ENCODE measurements at regions not wholly inside any gene's neighbourhood (a gene's known extent, or its start where the extent isn't known, plus 50 kb on each side); places are given as distances from the start of the nearest gene placed in this dataset.

DNA sequence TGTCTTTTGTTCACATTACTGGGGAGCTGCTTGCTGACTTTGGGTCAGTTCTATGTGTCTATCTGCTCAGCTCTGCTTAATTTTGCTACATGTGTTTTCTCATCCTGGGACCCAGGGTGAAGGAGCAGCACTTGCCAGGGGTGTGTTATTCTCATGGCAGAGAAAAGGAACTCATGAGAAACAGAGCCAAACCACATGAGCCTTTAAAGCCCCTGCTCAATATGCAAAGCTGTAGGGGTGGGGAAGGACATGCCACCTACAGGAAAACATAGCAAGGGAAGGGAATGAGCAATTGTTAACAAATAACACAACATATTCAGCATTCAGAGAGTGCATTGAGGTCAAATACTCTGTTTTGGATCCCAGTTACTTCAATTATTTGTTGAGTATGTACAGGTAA lies 290.9 kb downstream of the CDK5RAP2 start:
- Mint-ChIP-seq H3K4me1 (ENCODE audit: low read depth) (no peaks in the 10 kb centered on the region), H3K9me3 (no peaks in the 10 kb centered on the region), H3K4me3 (no peak overlapping the region), H3K27ac (no peak overlapping the region), H3K36me3 (ENCODE audit: insufficient read depth in 2 of 2) (no peaks in the 10 kb centered on the region), H3K27me3 (ENCODE audit: low read depth) (peaks cover 10% of the 10 kb centered on the region)
- ATAC-seq (replicated peaks in 1 of 2), result no peak
- no peak for DNase-seq

DNA sequence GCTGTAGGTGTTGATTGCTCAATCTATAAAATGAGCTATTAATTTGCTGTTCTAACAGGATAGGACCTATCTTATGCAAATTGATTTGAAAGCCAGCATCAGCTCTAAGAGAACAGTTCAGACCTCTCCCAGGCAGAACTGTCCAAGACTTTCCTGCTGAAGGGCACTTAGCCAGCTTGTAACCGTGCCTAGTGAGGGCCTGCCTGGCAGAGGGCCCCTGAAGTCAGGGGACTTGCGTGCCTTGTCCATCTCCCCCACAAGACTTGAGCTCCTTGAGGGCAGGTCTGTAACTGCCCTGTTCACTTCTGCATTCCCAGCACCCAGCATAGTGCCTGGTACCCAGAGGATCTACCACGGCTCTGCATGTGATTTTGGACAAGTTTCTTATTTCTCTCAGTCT lies 293.4 kb downstream of the CDK5RAP2 start:
- no peak for DNase-seq
- Mint-ChIP-seq H3K4me3 (no peak overlapping the region), H3K36me3 (ENCODE audit: insufficient read depth in 2 of 2) (no peaks in the 10 kb centered on the region), H3K4me1 (ENCODE audit: low read depth) (no peaks in the 10 kb centered on the region), H3K9me3 (no peaks in the 10 kb centered on the region), H3K27ac (no peak overlapping the region), H3K27me3 (ENCODE audit: low read depth) (peaks cover 17% of the 10 kb centered on the region)
- ATAC-seq (replicated peaks in 1 of 2), result no peak

DNA sequence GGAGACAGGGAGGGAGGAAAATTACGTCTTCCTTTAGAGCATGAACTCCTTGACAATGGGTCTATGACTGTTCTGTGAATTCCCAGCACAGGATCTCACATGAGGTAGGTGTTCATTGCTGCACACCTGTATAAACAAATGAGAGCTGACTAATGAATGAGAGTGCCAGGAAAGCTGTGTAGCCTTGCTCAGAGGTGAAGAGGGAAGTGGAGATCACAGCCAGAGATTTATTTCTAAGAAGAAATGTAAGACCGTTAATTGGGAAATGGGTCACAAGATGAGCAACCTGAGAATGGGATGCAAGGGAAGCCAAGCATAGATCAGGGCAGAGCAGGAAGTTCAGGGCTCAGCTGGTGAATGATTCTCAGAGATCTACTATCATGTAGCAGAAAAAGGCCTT lies 295.1 kb downstream of the CDK5RAP2 start:
- H3K4me3 Mint-ChIP-seq, result no peak overlapping the region
- H3K4me1 Mint-ChIP-seq (ENCODE audit: low read depth), result no peaks in the 10 kb centered on the region
- H3K27me3 Mint-ChIP-seq (ENCODE audit: low read depth), result peaks cover 17% of the 10 kb centered on the region
- no peak overlapping the region for H3K27ac Mint-ChIP-seq
- DNase-seq (no peak), ATAC-seq (replicated peaks in 1 of 2) (no peak)
- no peaks in the 10 kb centered on the region for H3K36me3 Mint-ChIP-seq (ENCODE audit: insufficient read depth in 2 of 2)
- H3K9me3 Mint-ChIP-seq, result no peaks in the 10 kb centered on the region

- no peak for ATAC-seq (replicated peaks in 1 of 2)
- peaks cover 24% of the 10 kb centered on the region for H3K27me3 Mint-ChIP-seq (ENCODE audit: low read depth)
- H3K9me3 Mint-ChIP-seq, result peaks cover 0 to 2% of the 10 kb centered on the region in 2 donors
- no peaks in the 10 kb centered on the region for H3K4me1 Mint-ChIP-seq (ENCODE audit: low read depth)
- H3K27ac Mint-ChIP-seq, result no peak overlapping the region
- H3K4me3 Mint-ChIP-seq, result no peak overlapping the region
- DNase-seq, result no peak
- H3K36me3 Mint-ChIP-seq (ENCODE audit: insufficient read depth in 2 of 2), result no peaks in the 10 kb centered on the region
Observed at GRCh38 chr9:120281665-120282064, 298.3 kb downstream of the CDK5RAP2 start.

DNA sequence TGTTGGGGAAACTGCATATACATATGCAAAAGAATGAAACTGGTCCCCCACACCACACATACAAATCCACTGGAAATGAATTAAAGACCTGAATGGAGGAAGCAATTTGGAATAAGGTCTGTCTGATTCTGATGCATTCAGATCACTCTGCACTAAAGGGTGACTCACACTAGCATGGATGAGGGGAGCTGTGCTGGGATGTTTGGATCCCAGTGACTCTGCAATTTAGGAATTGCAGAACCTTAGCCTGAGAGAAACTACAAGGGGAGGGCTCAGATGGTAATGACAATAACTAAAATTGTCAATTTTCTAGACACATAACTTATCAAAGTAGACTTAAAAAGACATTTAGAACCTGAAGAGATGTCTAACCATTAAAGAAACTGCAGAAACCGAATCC lies 312.0 kb downstream of the CDK5RAP2 start:
- Mint-ChIP-seq H3K36me3 (ENCODE audit: insufficient read depth in 2 of 2) (peaks cover 0 to under 1% of the 10 kb centered on the region in 2 donors), H3K27ac (no peak overlapping the region), H3K9me3 (peaks cover 2 to 7% of the 10 kb centered on the region in 2 donors), H3K4me3 (no peak overlapping the region), H3K27me3 (ENCODE audit: low read depth) (peaks cover 7% of the 10 kb centered on the region), H3K4me1 (ENCODE audit: low read depth) (no peaks in the 10 kb centered on the region)
- no peak for ATAC-seq (replicated peaks in 1 of 2)
- DNase-seq, result no peak

GRCh38 chr9:120265791-120266190 lies 314.2 kb downstream of the CDK5RAP2 start:
- Mint-ChIP-seq H3K4me3 (no peak overlapping the region), H3K9me3 (peaks cover 0 to 4% of the 10 kb centered on the region in 2 donors), H3K4me1 (ENCODE audit: low read depth) (no peaks in the 10 kb centered on the region), H3K27ac (no peak overlapping the region), H3K27me3 (ENCODE audit: low read depth) (peaks cover 7% of the 10 kb centered on the region), H3K36me3 (ENCODE audit: insufficient read depth in 2 of 2) (no peaks in the 10 kb centered on the region)
- DNase-seq (no peak), ATAC-seq (replicated peaks in 1 of 2) (no peak)

GRCh38 chr9:120264528-120264927 lies 315.4 kb downstream of the CDK5RAP2 start:
- no peak overlapping the region for H3K27ac Mint-ChIP-seq
- H3K4me1 Mint-ChIP-seq (ENCODE audit: low read depth), result no peaks in the 10 kb centered on the region
- peaks cover 7% of the 10 kb centered on the region for H3K27me3 Mint-ChIP-seq (ENCODE audit: low read depth)
- peaks cover 0 to 2% of the 10 kb centered on the region in 2 donors for H3K9me3 Mint-ChIP-seq
- H3K36me3 Mint-ChIP-seq (ENCODE audit: insufficient read depth in 2 of 2), result no peaks in the 10 kb centered on the region
- DNase-seq, result no peak
- H3K4me3 Mint-ChIP-seq, result no peak overlapping the region
- no peak for ATAC-seq (replicated peaks in 1 of 2)

- ATAC-seq (replicated peaks in 1 of 2), result no peak
Observed at GRCh38 chr9:120263836-120264235, 316.1 kb downstream of the CDK5RAP2 start.

DNA sequence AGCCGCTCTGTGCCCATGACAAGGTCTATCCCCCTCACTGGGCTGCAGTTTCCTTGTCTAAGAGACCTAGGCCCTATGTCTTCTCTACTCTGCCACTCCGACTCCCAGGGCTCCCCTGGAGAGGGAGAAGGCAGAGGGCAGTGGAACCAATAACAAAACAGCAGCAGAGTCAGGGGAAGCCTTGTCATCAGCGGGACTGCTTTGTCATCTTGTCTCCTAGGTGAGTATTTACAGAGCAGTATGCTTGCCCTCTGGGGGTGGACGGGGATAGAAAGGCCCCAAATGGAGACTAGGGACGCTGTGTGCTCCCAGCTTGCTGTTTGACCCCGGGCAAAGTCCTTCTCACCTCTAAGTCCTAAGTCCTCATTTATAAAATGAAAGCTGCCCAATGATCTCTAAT lies 318.5 kb downstream of the CDK5RAP2 start:
- no peak overlapping the region for H3K4me3 Mint-ChIP-seq
- peaks cover 7% of the 10 kb centered on the region for H3K27me3 Mint-ChIP-seq (ENCODE audit: low read depth)
- DNase-seq, result no peak
- H3K9me3 Mint-ChIP-seq, result peaks cover 0 to 2% of the 10 kb centered on the region in 2 donors
- H3K4me1 Mint-ChIP-seq (ENCODE audit: low read depth), result no peaks in the 10 kb centered on the region
- no peak for ATAC-seq (replicated peaks in 1 of 2)
- no peaks in the 10 kb centered on the region for H3K36me3 Mint-ChIP-seq (ENCODE audit: insufficient read depth in 2 of 2)
- no peak overlapping the region for H3K27ac Mint-ChIP-seq

More at GRCh38 chr9:120263836-120264235, 316.1 kb downstream of the CDK5RAP2 start:
- H3K4me3 Mint-ChIP-seq, result no peak overlapping the region
- H3K36me3 Mint-ChIP-seq (ENCODE audit: insufficient read depth in 2 of 2), result no peaks in the 10 kb centered on the region
- H3K27ac Mint-ChIP-seq, result no peak overlapping the region
- H3K27me3 Mint-ChIP-seq (ENCODE audit: low read depth), result peaks cover 7% of the 10 kb centered on the region
- no peaks in the 10 kb centered on the region for H3K4me1 Mint-ChIP-seq (ENCODE audit: low read depth)
- peaks cover 0 to 2% of the 10 kb centered on the region in 2 donors for H3K9me3 Mint-ChIP-seq
- DNase-seq, result no peak

- ATAC-seq (replicated peaks in 1 of 2), result no peak
- Mint-ChIP-seq H3K4me1 (ENCODE audit: low read depth) (no peaks in the 10 kb centered on the region), H3K36me3 (ENCODE audit: insufficient read depth in 2 of 2) (no peaks in the 10 kb centered on the region), H3K4me3 (no peak overlapping the region), H3K27me3 (ENCODE audit: low read depth) (peaks cover 1% of the 10 kb centered on the region), H3K9me3 (no peaks in the 10 kb centered on the region), H3K27ac (no peak overlapping the region)
- no peak for DNase-seq
Observed at GRCh38 chr9:120259100-120259499, 320.9 kb downstream of the CDK5RAP2 start.

DNA sequence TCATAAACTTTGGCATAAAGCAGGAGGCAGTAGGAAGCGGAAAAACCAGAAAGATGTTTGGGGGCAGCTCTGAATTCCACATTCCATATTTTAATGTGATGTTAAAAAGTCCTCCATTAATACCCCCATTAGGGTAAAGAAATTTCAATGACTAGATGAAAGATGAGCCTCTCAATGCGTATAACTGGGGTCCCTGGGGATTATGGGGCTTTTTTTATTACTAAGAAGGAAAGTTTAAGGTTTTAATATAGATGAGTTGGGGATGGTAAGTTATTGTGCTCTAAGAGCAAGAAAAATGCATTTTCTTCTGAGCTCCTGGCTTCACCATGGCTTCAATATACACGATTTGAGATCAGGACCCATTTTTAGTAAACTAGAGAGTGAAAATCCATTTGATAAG lies 321.9 kb downstream of the CDK5RAP2 start:
- H3K4me3 Mint-ChIP-seq, result no peak overlapping the region
- no peaks in the 10 kb centered on the region for H3K9me3 Mint-ChIP-seq
- H3K4me1 Mint-ChIP-seq (ENCODE audit: low read depth), result no peaks in the 10 kb centered on the region
- H3K27me3 Mint-ChIP-seq (ENCODE audit: low read depth), result peaks cover 4% of the 10 kb centered on the region
- DNase-seq, result no peak
- no peak for ATAC-seq (replicated peaks in 1 of 2)
- H3K27ac Mint-ChIP-seq, result no peak overlapping the region
- H3K36me3 Mint-ChIP-seq (ENCODE audit: insufficient read depth in 2 of 2), result no peaks in the 10 kb centered on the region

GRCh38 chr9:120257483-120257882 lies 322.5 kb downstream of the CDK5RAP2 start:
- peaks cover 8% of the 10 kb centered on the region for H3K27me3 Mint-ChIP-seq (ENCODE audit: low read depth)
- no peak overlapping the region for H3K4me3 Mint-ChIP-seq
- DNase-seq (no peak), ATAC-seq (replicated peaks in 1 of 2) (no peak)
- no peaks in the 10 kb centered on the region for H3K4me1 Mint-ChIP-seq (ENCODE audit: low read depth)
- H3K9me3 Mint-ChIP-seq, result no peaks in the 10 kb centered on the region
- H3K27ac Mint-ChIP-seq, result no peak overlapping the region
- no peaks in the 10 kb centered on the region for H3K36me3 Mint-ChIP-seq (ENCODE audit: insufficient read depth in 2 of 2)

GRCh38 chr9:120256146-120256545 lies 323.8 kb downstream of the CDK5RAP2 start:
- no peaks in the 10 kb centered on the region for H3K4me1 Mint-ChIP-seq (ENCODE audit: low read depth)
- peaks cover 14% of the 10 kb centered on the region for H3K27me3 Mint-ChIP-seq (ENCODE audit: low read depth)
- DNase-seq (no peak), ATAC-seq (replicated peaks in 1 of 2) (no peak)
- no peaks in the 10 kb centered on the region for H3K36me3 Mint-ChIP-seq (ENCODE audit: insufficient read depth in 2 of 2)
- H3K4me3 Mint-ChIP-seq, result no peak overlapping the region
- no peak overlapping the region for H3K27ac Mint-ChIP-seq
- H3K9me3 Mint-ChIP-seq, result no peaks in the 10 kb centered on the region

DNA sequence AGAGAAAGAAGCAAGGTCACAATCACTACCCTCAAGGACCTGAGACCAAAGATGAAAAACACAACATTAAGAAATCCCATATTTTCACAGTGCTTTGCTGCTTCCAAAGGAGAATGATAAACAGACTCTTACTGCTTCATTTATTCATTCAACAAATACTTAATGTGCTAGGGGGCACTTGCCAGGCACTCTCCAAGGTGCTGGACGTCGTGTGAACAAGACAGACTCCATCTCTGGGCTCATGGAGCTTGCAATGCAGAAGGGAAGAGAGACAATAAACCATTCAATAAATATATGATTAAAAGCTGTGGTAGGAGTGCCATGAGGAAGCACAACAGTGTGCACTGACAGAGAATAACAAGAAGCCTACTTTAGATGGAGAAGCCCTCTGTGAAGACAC lies 327.7 kb downstream of the CDK5RAP2 start:
- Mint-ChIP-seq H3K4me3 (no peak overlapping the region), H3K4me1 (ENCODE audit: low read depth) (no peaks in the 10 kb centered on the region), H3K27me3 (ENCODE audit: low read depth) (peaks cover 14% of the 10 kb centered on the region), H3K27ac (no peak overlapping the region), H3K36me3 (ENCODE audit: insufficient read depth in 2 of 2) (no peaks in the 10 kb centered on the region), H3K9me3 (no peaks in the 10 kb centered on the region)
- ATAC-seq (replicated peaks in 1 of 2), result no peak
- DNase-seq, result no peak
